ENCODE measurements at regions not wholly inside any gene's neighbourhood (a gene's known extent, or its start where the extent isn't known, plus 50 kb on each side); places are given as distances from the start of the nearest gene placed in this dataset.
A peak's percentile ranks its signal among the peaks of the same experiment; 100 is the strongest.

DNA sequence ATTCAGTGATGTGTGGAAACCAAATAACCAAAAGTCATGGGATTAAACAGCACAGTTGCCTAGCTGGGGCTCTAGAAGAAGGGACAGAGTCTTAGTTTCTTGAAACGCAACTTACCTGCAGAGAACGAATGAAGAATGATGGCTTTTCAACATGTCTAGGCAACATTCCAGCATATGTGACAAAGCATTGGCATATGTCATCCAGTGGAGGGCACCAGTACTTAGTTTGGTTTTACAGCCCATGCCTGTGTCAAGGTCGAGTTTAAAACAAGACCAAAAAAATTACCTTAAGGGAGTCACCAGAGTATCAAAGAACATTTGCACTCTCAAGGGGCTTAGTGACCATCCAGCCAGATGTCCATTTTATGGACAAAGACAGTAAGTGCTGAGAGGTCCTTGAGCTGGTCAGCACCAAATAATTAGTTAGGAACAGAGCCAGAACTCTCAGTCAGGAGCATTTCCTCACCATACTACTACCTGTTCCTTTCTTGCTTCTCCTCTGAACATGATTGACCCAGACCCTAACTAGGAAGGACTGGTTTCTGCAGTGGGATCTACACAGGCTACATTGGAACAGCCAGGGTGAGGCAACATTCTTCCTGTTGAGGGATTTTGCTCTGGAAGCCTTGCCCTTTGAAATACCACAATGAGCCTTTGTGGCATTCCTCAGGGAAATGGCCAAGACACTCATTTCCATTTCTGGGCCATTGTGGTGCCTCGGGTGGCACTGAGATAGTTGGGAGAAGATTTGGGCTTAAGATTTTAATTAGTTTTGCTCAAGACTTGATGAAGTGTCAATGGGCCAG is 75.4 kb upstream of the ANKH start (continued):
- TF ChIP-seq TEAD2 (tag; IDR thresholded peaks at IDR 0.05) = peak; percentile 63; the same call in 1 of the 2 replicates
- TF ChIP-seq SMARCE1 (IDR thresholded peaks at IDR 0.05) = no peak

GRCh38 chr5:14945450-14945849 is 73.9 kb upstream of the ANKH start:
- Histone ChIP-seq H3K36me3 (ENCODE audit: control insufficient read depth, insufficient read depth, low read length) (no peaks in the 10 kb centered on the region), H3K27ac (ENCODE audit: extremely low read depth, low read depth, low read length) (no peak overlapping the region), H3K9me3 (replicated peaks; ENCODE audit: control insufficient read depth, insufficient read depth, low read depth, low read length) (no peaks in the 10 kb centered on the region), H2AFZ (ENCODE audit: low read depth, low read length) (no peak overlapping the region), H4K20me1 (replicated peaks; ENCODE audit: control insufficient read depth, insufficient read depth, low read length) (no peaks in the 10 kb centered on the region), H3K79me2 (ENCODE audit: control insufficient read depth, insufficient read depth, low read length) (no peaks in the 10 kb centered on the region), H3K27me3 (ENCODE audit: control insufficient read depth in 2 of 2, insufficient read depth in 2 of 2, low read length in 2 of 2) (no peaks in the 10 kb centered on the region), H3K4me1 (replicated peaks in 1 of 2; ENCODE audit: control insufficient read depth in 2 of 2, insufficient read depth in 2 of 2, low read length in 2 of 2) (no peaks in the 10 kb centered on the region), H3K4me2 (ENCODE audit: insufficient read depth, low read length) (no peak overlapping the region), H3K4me3 (no peak overlapping the region), H3K9ac (ENCODE audit: insufficient read depth in 1 of 2, low read depth in 2 of 2, low read length in 2 of 2) (no peak overlapping the region), H3K9me1 (ENCODE audit: control insufficient read depth, insufficient read depth, low read length) (no peaks in the 10 kb centered on the region)
- ChIA-PET POLR2A (no interaction called here), CTCF (ENCODE audit: low intra/inter-chr PET ratio) (no interaction called here)
- FAIRE-seq = no peak
- ATAC-seq = no peak
- no TSS peak for BruUV-seq (replicated peaks)
- intact Hi-C loops (cut with micrococcal nuclease) (no loop called here), in situ Hi-C loops (cut with MboI) (no loop called here)
- DNase-seq (ENCODE audit: extremely low read depth in 1 of 4, low spot score in 3 of 4) = no peak
- WGBS (ENCODE audit: insufficient coverage, low coverage, missing lambda C conversion rate) = 0% methylated on average over 3 of the region's 3 CpGs
- TF ChIP-seq HINFP (tag; conservative IDR thresholded peaks at IDR 0.05; ENCODE audit: low read depth) (no peak), FOXP1 (CRISPR knock-in tag; IDR thresholded peaks at IDR 0.05) (no peak), MCM7 (IDR thresholded peaks at IDR 0.05) (no peak), RBM34 (IDR thresholded peaks at IDR 0.05; ENCODE audit: borderline replicate concordance, insufficient read depth, low read length) (no peak), DIDO1 (tag; IDR thresholded peaks at IDR 0.05; ENCODE audit: low read depth) (no peak), HIVEP1 (CRISPR knock-in tag; IDR thresholded peaks at IDR 0.05) (no peak), HES1 (IDR thresholded peaks at IDR 0.05; ENCODE audit: low read depth) (no peak), ZNF75A (CRISPR knock-in tag; IDR thresholded peaks at IDR 0.05) (no peak), ZNF146 (CRISPR knock-in tag; IDR thresholded peaks at IDR 0.05; ENCODE audit: unreplicated experiment) (no peak), POLR3G (IDR thresholded peaks at IDR 0.05; ENCODE audit: extremely low read depth, insufficient read length, insufficient replicate concordance) (no peak), DPF2 (IDR thresholded peaks at IDR 0.05) (no peak), BHLHE40 (IDR thresholded peaks at IDR 0.05; ENCODE audit: low read length) (no peak), PURB (CRISPR knock-in tag; IDR thresholded peaks at IDR 0.05; ENCODE audit: low read depth) (no peak), EWSR1 (IDR thresholded peaks at IDR 0.05; ENCODE audit: borderline replicate concordance, low read depth, partially characterized antibody) (no peak)
- TF ChIP-seq, protein P1, sequence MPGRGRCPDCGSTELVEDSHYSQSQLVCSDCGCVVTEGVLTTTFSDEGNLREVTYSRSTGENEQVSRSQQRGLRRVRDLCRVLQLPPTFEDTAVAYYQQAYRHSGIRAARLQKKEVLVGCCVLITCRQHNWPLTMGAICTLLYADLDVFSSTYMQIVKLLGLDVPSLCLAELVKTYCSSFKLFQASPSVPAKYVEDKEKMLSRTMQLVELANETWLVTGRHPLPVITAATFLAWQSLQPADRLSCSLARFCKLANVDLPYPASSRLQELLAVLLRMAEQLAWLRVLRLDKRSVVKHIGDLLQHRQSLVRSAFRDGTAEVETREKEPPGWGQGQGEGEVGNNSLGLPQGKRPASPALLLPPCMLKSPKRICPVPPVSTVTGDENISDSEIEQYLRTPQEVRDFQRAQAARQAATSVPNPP (IDR thresholded peaks at IDR 0.05; ENCODE audit: borderline replicate concordance, insufficient read depth, insufficient read length) = no peak

All from K562 (cell line).